AG09309 (cell line): ENCODE measurements at regions not wholly inside any gene's neighbourhood (a gene's known extent, or its start where the extent isn't known, plus 50 kb on each side); places are given as distances from the start of the nearest gene placed in this dataset.

Source experiments
- DNase-seq: peaks from one replicate; pipeline ENCODE4 v3.0.0-alpha.2; 2010; ENCODE audit warnings: low read depth
- H3K4me3 ChIP-seq: 2 replicates; pipeline ENCODE4 v1.5.1; 2011; ENCODE audit warnings: mild to moderate bottlenecking, low read depth, low read length, moderate library complexity; ENCODE audit not compliant: control insufficient read depth
- TF ChIP-seq, protein P1 (sequence below): IDR thresholded peaks from 2 replicates; pipeline ENCODE4 v1.5.1; 2011; ENCODE audit warnings: mild to moderate bottlenecking, low read depth, low read length, inconsistent platforms; ENCODE audit not compliant: insufficient read depth, control insufficient read depth; ENCODE audit errors: missing control alignments

DNA sequence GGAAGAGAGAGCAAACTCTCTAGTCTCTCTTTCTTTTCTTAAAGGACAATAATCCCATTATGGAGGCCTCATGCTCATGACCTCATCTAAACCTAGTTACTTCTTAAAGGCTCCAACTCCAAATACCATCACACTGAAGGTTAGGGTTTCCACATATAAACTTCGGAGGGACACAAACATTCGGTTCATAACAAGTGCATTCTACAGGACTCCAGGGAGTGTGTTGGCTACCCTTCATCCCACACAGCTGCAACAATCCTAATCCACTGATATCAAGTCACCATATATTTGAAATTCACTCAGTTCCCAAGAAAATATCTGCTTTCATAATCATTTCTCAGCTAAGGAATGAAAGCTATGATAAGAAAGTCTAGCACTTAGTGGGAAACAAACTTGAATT lies 265.9 kb upstream of the PLEKHG7 start:
- TF ChIP-seq, protein P1, sequence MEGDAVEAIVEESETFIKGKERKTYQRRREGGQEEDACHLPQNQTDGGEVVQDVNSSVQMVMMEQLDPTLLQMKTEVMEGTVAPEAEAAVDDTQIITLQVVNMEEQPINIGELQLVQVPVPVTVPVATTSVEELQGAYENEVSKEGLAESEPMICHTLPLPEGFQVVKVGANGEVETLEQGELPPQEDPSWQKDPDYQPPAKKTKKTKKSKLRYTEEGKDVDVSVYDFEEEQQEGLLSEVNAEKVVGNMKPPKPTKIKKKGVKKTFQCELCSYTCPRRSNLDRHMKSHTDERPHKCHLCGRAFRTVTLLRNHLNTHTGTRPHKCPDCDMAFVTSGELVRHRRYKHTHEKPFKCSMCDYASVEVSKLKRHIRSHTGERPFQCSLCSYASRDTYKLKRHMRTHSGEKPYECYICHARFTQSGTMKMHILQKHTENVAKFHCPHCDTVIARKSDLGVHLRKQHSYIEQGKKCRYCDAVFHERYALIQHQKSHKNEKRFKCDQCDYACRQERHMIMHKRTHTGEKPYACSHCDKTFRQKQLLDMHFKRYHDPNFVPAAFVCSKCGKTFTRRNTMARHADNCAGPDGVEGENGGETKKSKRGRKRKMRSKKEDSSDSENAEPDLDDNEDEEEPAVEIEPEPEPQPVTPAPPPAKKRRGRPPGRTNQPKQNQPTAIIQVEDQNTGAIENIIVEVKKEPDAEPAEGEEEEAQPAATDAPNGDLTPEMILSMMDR: no peak
- DNase-seq: no peak
- H3K4me3 ChIP-seq: no peak overlapping the region

GRCh38 chr12:92434607-92435025 lies 268.2 kb upstream of the PLEKHG7 start:
- TF ChIP-seq, protein P1: no peak
- DNase-seq: no peak

DNA sequence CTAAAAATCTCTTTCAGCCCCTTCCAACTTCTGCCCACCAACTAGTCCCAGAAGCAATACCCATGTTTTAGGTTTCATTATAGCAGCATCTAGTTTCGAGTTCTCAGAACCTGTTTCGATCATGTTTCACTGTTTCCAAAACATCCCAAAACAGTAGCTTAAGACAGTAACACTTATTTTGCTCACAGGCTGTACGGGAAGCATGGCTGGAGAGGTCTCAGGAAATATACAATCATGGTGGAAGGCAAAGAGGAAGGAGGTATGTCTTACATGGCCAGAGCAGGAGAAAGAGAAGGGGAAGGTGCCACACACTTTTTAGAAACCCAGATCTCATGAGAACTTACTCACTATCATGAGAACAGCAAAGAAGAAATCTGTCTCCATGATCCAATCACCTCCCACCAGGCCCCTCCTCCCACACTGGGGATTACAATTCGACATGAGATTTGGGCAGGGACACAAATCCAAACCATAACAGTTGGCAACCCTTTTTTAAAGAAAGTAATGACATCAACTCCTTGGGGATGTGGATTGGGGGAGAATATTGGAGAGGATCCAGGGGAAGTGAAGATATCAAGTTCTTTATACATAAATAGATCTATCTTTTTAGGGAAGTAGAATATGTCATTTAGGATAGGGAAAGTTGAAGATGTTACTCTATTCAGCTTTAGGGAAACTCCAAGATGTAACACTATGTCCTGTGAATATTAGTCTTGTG lies 269.9 kb upstream of the PLEKHG7 start:
- TF ChIP-seq, protein P1: no peak
- DNase-seq: no peak
- no peak overlapping the region for H3K4me3 ChIP-seq

More at GRCh38 chr12:92434607-92435025, 268.2 kb upstream of the PLEKHG7 start:
- no peak overlapping the region for H3K4me3 ChIP-seq

- DNase-seq: no peak
- TF ChIP-seq, protein P1: no peak
- H3K4me3 ChIP-seq: no peak overlapping the region
Observed at GRCh38 chr12:92431146-92431545, 271.6 kb upstream of the PLEKHG7 start.

GRCh38 chr12:92426332-92426731 lies 276.5 kb upstream of the PLEKHG7 start:
- TF ChIP-seq, protein P1: no peak
- DNase-seq: no peak
- H3K4me3 ChIP-seq: no peak overlapping the region

DNA sequence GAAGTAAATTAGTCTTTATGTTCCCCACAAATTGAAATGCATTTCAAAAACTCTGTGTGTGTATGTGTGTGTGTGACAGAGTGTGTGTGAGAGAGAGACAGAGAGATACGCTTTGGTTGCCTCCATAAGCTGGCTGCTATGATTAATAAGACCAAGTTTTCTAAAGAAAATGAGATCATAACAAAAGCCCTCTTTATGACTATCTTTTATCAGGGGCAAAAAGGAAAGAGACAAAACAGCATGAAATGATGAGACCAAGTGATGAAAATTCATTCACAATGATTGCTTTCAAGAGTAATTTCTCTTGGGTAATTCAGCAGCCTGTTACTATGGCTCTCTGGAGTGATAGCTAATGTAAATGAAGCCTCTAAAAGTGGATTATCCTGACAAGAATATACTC lies 277.6 kb upstream of the PLEKHG7 start:
- DNase-seq: no peak
- H3K4me3 ChIP-seq: no peak overlapping the region
- TF ChIP-seq, protein P1: no peak
